ENCODE measurements at regions not wholly inside any gene's neighbourhood (a gene's known extent, or its start where the extent isn't known, plus 50 kb on each side); places are given as distances from the start of the nearest gene placed in this dataset.

GRCh38 chr13:110808138-110808537, 94.6 kb downstream of the ING1 start:
- TF ChIP-seq CTCF (IDR thresholded peaks at IDR 0.05), result no peak
- TF ChIP-seq EP300 (IDR thresholded peaks at IDR 0.05), result no peak
- no peak for TF ChIP-seq POLR2A (IDR thresholded peaks at IDR 0.05)
- TF ChIP-seq POLR2AphosphoS5 (IDR thresholded peaks at IDR 0.05), result no peak
